ENCODE measurements at regions not wholly inside any gene's neighbourhood (a gene's known extent, or its start where the extent isn't known, plus 50 kb on each side); places are given as distances from the start of the nearest gene placed in this dataset.

DNA sequence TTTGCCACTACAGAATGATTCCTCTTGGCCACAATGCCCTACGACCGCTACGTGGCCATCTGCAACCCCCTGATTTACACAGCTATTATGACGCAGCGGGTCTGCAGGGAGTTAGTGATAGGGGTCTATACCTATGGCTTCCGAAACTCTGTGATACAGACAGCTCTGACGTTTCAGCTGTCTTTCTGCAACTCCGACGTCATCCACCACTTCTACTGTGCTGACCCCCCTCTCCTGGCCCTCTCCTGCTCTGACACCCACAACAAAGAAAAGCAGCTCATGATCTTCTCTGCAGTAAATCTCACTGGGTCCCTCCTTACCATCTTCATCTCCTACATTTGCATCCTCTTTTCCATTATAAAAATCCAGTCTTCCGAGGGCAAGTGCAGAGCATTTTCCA lies 52.3 kb upstream of the OR5P2 start:
- no peaks in the 10 kb centered on the region for H3K36me3 ChIP-seq (ENCODE audit: control insufficient read depth in 2 of 4, insufficient read depth in 4 of 4, low read length in 3 of 4)
- no peak overlapping the region for H2BK120ac ChIP-seq (replicated peaks; ENCODE audit: low read depth, low read length)
- DNase-seq (ENCODE audit: low read depth in 1 of 2, low spot score in 2 of 2) (no peak), FAIRE-seq (no peak)
- no peak overlapping the region for H3K9ac ChIP-seq (replicated peaks in 1 of 4; ENCODE audit: extremely low read depth in 1 of 4, low read depth in 3 of 4, low read length in 3 of 4)
- no peak overlapping the region for H3K56ac ChIP-seq (replicated peaks; ENCODE audit: insufficient read length, low read depth, low read length)
- H3K23me2 ChIP-seq (ENCODE audit: low read depth, low read length): no peaks in the 10 kb centered on the region
- no peak overlapping the region for H4K8ac ChIP-seq (ENCODE audit: extremely low read depth, insufficient read depth, low read length)
- WGBS, 2 experiments (ENCODE audit: extremely low coverage in 1 of 2, insufficient coverage in 1 of 2, insufficient read length in 1 of 2, insufficient replicate concordance in 2 of 2, low coverage in 1 of 2, low lambda C conversion rate in 2 of 2, missing lambda C conversion rate in 1 of 2): 88% methylated on average over 10 of the region's 10 CpGs; no CpG with 5 or more reads in 1 of the 2 experiments
- H4K5ac ChIP-seq (ENCODE audit: insufficient read length, low read depth, low read length): no peak overlapping the region
- H2BK15ac ChIP-seq (ENCODE audit: low read length): no peak overlapping the region
- ChIA-PET POLR2A (ENCODE audit: partially characterized antibody) (interaction anchor here (0.6 to 1.2 kb wide), 2 partner anchors 128 to 138 kb away, joined by 3 to 4 read pairs; partner anchors contain the start of gene EIF3F), CTCF (ENCODE audit: partially characterized antibody) (interaction anchor here (1.0 to 2.0 kb wide), 2 partner anchors 9 kb away, joined by 3 to 5 read pairs; no protein-coding TSS in a partner anchor)
- no peak overlapping the region for H4K91ac ChIP-seq (replicated peaks; ENCODE audit: insufficient read length, low read length)
- no peak overlapping the region for H3K27ac ChIP-seq (ENCODE audit: low read depth, low read length)
- no peak overlapping the region for H3K4me2 ChIP-seq (ENCODE audit: insufficient read depth in 1 of 2, low read depth in 2 of 2, low read length in 2 of 2)
- H3K4ac ChIP-seq (replicated peaks; ENCODE audit: insufficient read length, low read depth, low read length): no peak overlapping the region
- H3K14ac ChIP-seq (ENCODE audit: insufficient read length): no peak overlapping the region
- no peaks in the 10 kb centered on the region for H3K79me1 ChIP-seq (ENCODE audit: low read depth, low read length)
- peak overlapping the region; percentile 84; the same call in 1 of the 2 replicates for H2AFZ ChIP-seq (ENCODE audit: low read length)
- H3K27me3 ChIP-seq (replicated peaks in 1 of 4; ENCODE audit: control insufficient read depth in 3 of 4, extremely low read depth in 1 of 4, insufficient read depth in 3 of 4, low read length in 3 of 4): no peaks in the 10 kb centered on the region
- H3K9me3 ChIP-seq (ENCODE audit: insufficient read depth in 2 of 2, low read depth in 1 of 2, low read length in 1 of 2): no peaks in the 10 kb centered on the region
- no peak overlapping the region for H3K4me3 ChIP-seq (ENCODE audit: extremely low read depth in 1 of 4, insufficient read depth in 2 of 4, low read depth in 3 of 4, low read length in 4 of 4)
- H3K79me2 ChIP-seq (ENCODE audit: control insufficient read depth in 1 of 2, insufficient read depth in 2 of 2, low read length in 2 of 2): no peaks in the 10 kb centered on the region
- H3K4me1 ChIP-seq (replicated peaks in 1 of 4; ENCODE audit: control insufficient read depth in 3 of 4, insufficient read depth in 4 of 4, low read length in 3 of 4): 0 out of 7 replicates have a peak, but pooled peaks cover 0 to 5% (median 0%) of the 10 kb centered on the region in 4 experiments
- H4K20me1 ChIP-seq (replicated peaks in 1 of 2; ENCODE audit: control insufficient read depth in 1 of 2, insufficient read depth in 2 of 2, low read length in 2 of 2): no peaks in the 10 kb centered on the region
- H2BK12ac ChIP-seq (ENCODE audit: low read depth, low read length): no peak overlapping the region
- no peak overlapping the region for H2BK5ac ChIP-seq (ENCODE audit: low read depth, low read length)
- H3K18ac ChIP-seq (ENCODE audit: extremely low read depth, low read length): no peak overlapping the region
- H2BK20ac ChIP-seq (ENCODE audit: low read length): no peak overlapping the region
- no peak overlapping the region for H2AK5ac ChIP-seq (ENCODE audit: low read depth, low read length)
- H3K23ac ChIP-seq (ENCODE audit: insufficient read length): no peak overlapping the region
- TF ChIP-seq E2F6 (IDR thresholded peaks at IDR 0.05) (no peak), BACH1 (IDR thresholded peaks at IDR 0.05; ENCODE audit: low read length) (no peak), BRCA1 (IDR thresholded peaks at IDR 0.05; ENCODE audit: low read depth, low read length) (no peak), PHF8 (conservative IDR thresholded peaks at IDR 0.05; ENCODE audit: low read depth, low read length) (no peak), CEBPB (IDR thresholded peaks at IDR 0.05; ENCODE audit: low read depth, low read length) (no peak), NRF1 (IDR thresholded peaks at IDR 0.05; ENCODE audit: low read depth, low read length) (no peak), RAD21 (IDR thresholded peaks at IDR 0.05 in 1 of 2, conservative IDR thresholded peaks at IDR 0.05 in 1 of 2; ENCODE audit: low read depth in 2 of 2, low read length in 2 of 2) (no peak), FOSL1 (IDR thresholded peaks at IDR 0.05; ENCODE audit: insufficient read depth, low read depth, low read length) (no peak), USF2 (IDR thresholded peaks at IDR 0.05; ENCODE audit: low read length) (no peak), MAX (IDR thresholded peaks at IDR 0.05) (no peak), BCL11A (IDR thresholded peaks at IDR 0.05; ENCODE audit: low read depth in 2 of 2, low read length in 2 of 2) (no peak), EZH2 (IDR thresholded peaks at IDR 0.05; ENCODE audit: low read depth, low read length, severe bottlenecking) (no peak)

Measured in H1 (cell line).